ENCODE measurements at regions not wholly inside any gene's neighbourhood (a gene's known extent, or its start where the extent isn't known, plus 50 kb on each side); places are given as distances from the start of the nearest gene placed in this dataset.

DNA sequence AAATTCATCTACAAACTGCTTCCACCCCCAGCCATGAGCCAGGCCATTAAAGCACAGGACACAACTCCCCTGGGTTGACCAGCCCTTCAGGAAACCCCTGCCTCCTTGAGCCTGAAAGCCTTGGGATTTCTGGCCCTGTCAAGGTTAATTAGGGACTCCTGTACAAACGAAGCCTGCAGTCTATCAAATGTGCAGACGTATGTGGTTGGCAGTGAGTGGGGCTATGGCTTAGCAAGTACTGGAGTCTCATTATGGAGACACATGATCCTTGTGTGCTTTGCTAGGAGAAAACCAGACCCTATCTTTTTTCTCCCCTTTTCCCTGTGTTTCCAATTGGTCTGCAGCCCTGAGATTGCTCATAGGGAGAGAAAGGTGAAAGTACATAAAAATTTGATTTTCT is 588.3 kb upstream of the USP24 start:
- TF ChIP-seq CTCF (conservative IDR thresholded peaks at IDR 0.05; ENCODE audit: low read length) (no peak), EZH2phosphoT487 (IDR thresholded peaks at IDR 0.05; ENCODE audit: borderline replicate concordance, low read depth, low read length) (no peak)
